H9 (cell line): ENCODE measurements at regions not wholly inside any gene's neighbourhood (a gene's known extent, or its start where the extent isn't known, plus 50 kb on each side); places are given as distances from the start of the nearest gene placed in this dataset.

ENCODE experiments used
- DNase-seq: peaks from one replicate; pipeline ENCODE4 v3.0.0-alpha.2; 2017
- H2AFZ ChIP-seq: one replicate; pipeline ENCODE4 v1.6.1; 2013; ENCODE audit warnings: mild to moderate bottlenecking, low read length, control low read depth, moderate library complexity
- H2AK5ac ChIP-seq: 2 replicates; pipeline ENCODE4 v1.6.1; 2013; ENCODE audit warnings: low read length, control low read depth, mixed read lengths; ENCODE audit not compliant: insufficient read length
- H2BK120ac ChIP-seq: one replicate; pipeline ENCODE4 v1.6.1; 2013; ENCODE audit warnings: low read depth, mild to moderate bottlenecking, low read length, control low read depth, inconsistent platforms; ENCODE audit not compliant: poor library complexity, severe bottlenecking
- H2BK12ac ChIP-seq: 2 replicates; pipeline ENCODE4 v1.6.1; 2013; ENCODE audit warnings: low read length, control low read depth, mixed read lengths, low read depth; ENCODE audit not compliant: insufficient read length
- H2BK15ac ChIP-seq: 2 replicates; pipeline ENCODE4 v1.6.1; 2013; ENCODE audit warnings: low read depth, low read length, control low read depth
- H2BK20ac ChIP-seq: one replicate; pipeline ENCODE4 v1.6.1; 2013; ENCODE audit warnings: low read depth, mild to moderate bottlenecking, low read length, control low read depth, inconsistent platforms; ENCODE audit not compliant: poor library complexity, severe bottlenecking
- H2BK5ac ChIP-seq: 2 replicates; pipeline ENCODE4 v1.6.1; 2013; ENCODE audit warnings: low read length, control low read depth, mixed read lengths; ENCODE audit not compliant: insufficient read length
- H3K14ac ChIP-seq: 2 replicates; pipeline ENCODE4 v1.6.1; 2013; ENCODE audit warnings: low read length, control low read depth; ENCODE audit not compliant: insufficient read depth
- H3K18ac ChIP-seq: 2 replicates; pipeline ENCODE4 v1.6.1; 2013; ENCODE audit warnings: low read depth, mild to moderate bottlenecking, mixed read lengths, low read length, control low read depth; ENCODE audit not compliant: insufficient read length
- H3K23ac ChIP-seq: 2 replicates; pipeline ENCODE4 v1.6.1; 2013; ENCODE audit warnings: low read length, control low read depth, mixed read lengths, low read depth; ENCODE audit not compliant: insufficient read length
- H3K23me2 ChIP-seq: 2 replicates; pipeline ENCODE4 v1.6.1; 2013; ENCODE audit warnings: low read depth, mild to moderate bottlenecking, mixed read lengths, low read length, control low read depth; ENCODE audit not compliant: insufficient read length, poor library complexity, severe bottlenecking
- H3K27ac ChIP-seq: 2 replicates; pipeline ENCODE4 v1.5.1; 2013; ENCODE audit warnings: low read length, control low read depth, mixed read lengths, low read depth; ENCODE audit not compliant: insufficient read length
- H3K27me3 ChIP-seq: 2 replicates; pipeline ENCODE4 v1.6.1; 2013; ENCODE audit warnings: low read length, control low read depth, inconsistent platforms; ENCODE audit not compliant: insufficient read depth
- H3K4ac ChIP-seq: 2 replicates; pipeline ENCODE4 v1.6.1; 2013; ENCODE audit warnings: low read depth, mild to moderate bottlenecking, control low read depth, inconsistent platforms, low read length, moderate library complexity
- H3K4me1 ChIP-seq: 2 replicates; pipeline ENCODE4 v1.6.1; 2013; ENCODE audit warnings: low read length, control low read depth, inconsistent platforms; ENCODE audit not compliant: insufficient read depth
- H3K4me2 ChIP-seq: 2 replicates; pipeline ENCODE4 v1.6.1; 2013; ENCODE audit warnings: low read length, control low read depth, mixed read lengths; ENCODE audit not compliant: insufficient read length, insufficient read depth
- H3K56ac ChIP-seq: 2 replicates; pipeline ENCODE4 v1.6.1; 2013; ENCODE audit warnings: low read depth, mild to moderate bottlenecking, mixed read lengths, low read length, control low read depth; ENCODE audit not compliant: insufficient read length
- H3K79me1 ChIP-seq: 2 replicates; pipeline ENCODE4 v1.6.1; 2013; ENCODE audit warnings: low read depth, mild to moderate bottlenecking, moderate library complexity, low read length, control low read depth, inconsistent platforms; ENCODE audit not compliant: insufficient read depth, poor library complexity, severe bottlenecking
- H3K79me2 ChIP-seq: 2 replicates; pipeline ENCODE4 v1.6.1; 2013; ENCODE audit warnings: low read length, control low read depth, inconsistent platforms; ENCODE audit not compliant: insufficient read depth
- H3K9ac ChIP-seq: 2 replicates; pipeline ENCODE4 v1.6.1; 2013; ENCODE audit warnings: low read length, control low read depth, mixed read lengths; ENCODE audit not compliant: insufficient read length; ENCODE audit errors: extremely low read depth
- H3K9me3 ChIP-seq: one replicate; pipeline ENCODE4 v1.6.1; 2013; ENCODE audit warnings: low read depth, low read length, inconsistent platforms; ENCODE audit not compliant: control insufficient read depth
- H3T11ph ChIP-seq: one replicate; pipeline ENCODE4 v1.6.1; 2013; ENCODE audit warnings: mild to moderate bottlenecking, low read length, control low read depth, inconsistent platforms
- H4K20me1 ChIP-seq: one replicate; pipeline ENCODE4 v1.6.1; 2013; ENCODE audit not compliant: control insufficient read depth, insufficient read length, insufficient read depth
- H4K5ac ChIP-seq: 2 replicates; pipeline ENCODE4 v1.6.1; 2013; ENCODE audit warnings: low read depth, mild to moderate bottlenecking, mixed read lengths, low read length, control low read depth; ENCODE audit not compliant: insufficient read length
- H4K8ac ChIP-seq: replicated peaks from 2 replicates; pipeline ENCODE4 v1.6.1; 2013; ENCODE audit warnings: low read length, control low read depth, mixed read lengths, low read depth; ENCODE audit not compliant: insufficient read length
- H4K91ac ChIP-seq: 2 replicates; pipeline ENCODE4 v1.6.1; 2013; ENCODE audit warnings: low read depth, mild to moderate bottlenecking, moderate library complexity, mixed read lengths, low read length, control low read depth; ENCODE audit not compliant: insufficient read length
- H3K27ac Mint-ChIP-seq, 3 experiments: 2 replicates in 2 of 3; 3 replicates in 1 of 3; pipeline ENCODE4 v1.8.0; 2020 to 2021; ENCODE audit warnings: mixed read lengths in 3 of 3, mild to moderate bottlenecking in 1 of 3, moderate library complexity in 1 of 3
- H3K27me3 Mint-ChIP-seq: 2 replicates; pipeline ENCODE4 v1.8.0; 2021; ENCODE audit warnings: low read depth, mild to moderate bottlenecking, moderate library complexity, mixed read lengths
- H3K36me3 Mint-ChIP-seq, 3 experiments: 2 replicates in 2 of 3; 3 replicates in 1 of 3; pipeline ENCODE4 v1.8.0; 2020 to 2021; ENCODE audit warnings: low read depth in 3 of 3, mixed read lengths in 3 of 3; ENCODE audit not compliant: insufficient read depth in 1 of 3
- H3K4me1 Mint-ChIP-seq, 2 experiments: 2 replicates each; pipeline ENCODE4 v1.8.0; 2020; ENCODE audit warnings: mixed read lengths in 2 of 2
- H3K4me3 Mint-ChIP-seq, 2 experiments: 2 replicates in 1 of 2; 3 replicates in 1 of 2; pipeline ENCODE4 v1.8.0; 2020 to 2021; ENCODE audit warnings: mild to moderate bottlenecking in 2 of 2, mixed read lengths in 2 of 2, moderate library complexity in 1 of 2
- H3K9me3 Mint-ChIP-seq, 2 experiments: 2 replicates in 1 of 2; 3 replicates in 1 of 2; pipeline ENCODE4 v1.8.0; 2020; ENCODE audit warnings: mild to moderate bottlenecking in 2 of 2, mixed read lengths in 2 of 2, moderate library complexity in 1 of 2
- CTCF ChIP-seq: fragments of 200-600 bp; sonication (generic); conservative IDR thresholded peaks from 3 replicates; pipeline ENCODE4 v1.8.0; 2021; ENCODE audit warnings: antibody characterized with exemption, mild to moderate bottlenecking
- WGBS: extraction: QIAGEN DNeasy Blood & Tissue Kit; methylation state at CpG from one replicate; pipeline ENCODE4 v1.1.7; 2013; ENCODE audit warnings: missing lambda C conversion rate, low lambda C conversion rate, mixed read lengths; ENCODE audit not compliant: insufficient read length; ENCODE audit errors: extremely low coverage; 5-methylcytosine and 5-hydroxymethylcytosine counted together

GRCh38 chr10:31679936-31680335 is 248.7 kb downstream of the ARHGAP12 start:
- Histone ChIP-seq H3K79me1 (no peaks in the 10 kb centered on the region), H3T11ph (no peak overlapping the region), H3K4ac (no peak overlapping the region), H4K20me1 (no peaks in the 10 kb centered on the region), H3K23me2 (no peaks in the 10 kb centered on the region), H3K14ac (no peak overlapping the region), H4K5ac (no peak overlapping the region), H3K9ac (no peak overlapping the region), H3K4me1 (no peaks in the 10 kb centered on the region; the same call in 1 of the 2 replicates), H3K18ac (no peak overlapping the region), H3K27me3 (no peaks in the 10 kb centered on the region), H2BK20ac (no peak overlapping the region), H3K23ac (no peak overlapping the region), H4K8ac (no peak overlapping the region), H2AK5ac (no peak overlapping the region), H2BK12ac (no peak overlapping the region), H3K56ac (no peak overlapping the region), H3K27ac (no peak overlapping the region), H2BK120ac (no peak overlapping the region), H2BK15ac (no peak overlapping the region), H2BK5ac (no peak overlapping the region), H4K91ac (no peak overlapping the region), H3K9me3 (peaks cover 16% of the 10 kb centered on the region), H3K79me2 (no peaks in the 10 kb centered on the region), H2AFZ (no peak overlapping the region), H3K4me2 (no peak overlapping the region)
- H3K4me1 Mint-ChIP-seq, result peaks cover 23% of the 10 kb centered on the region in 2 experiments
- no peak for DNase-seq
- H3K27ac Mint-ChIP-seq, result no peak overlapping the region
- H3K36me3 Mint-ChIP-seq, result peaks cover 17 to 48% (median 18%) of the 10 kb centered on the region in 3 experiments
- peaks cover 7% of the 10 kb centered on the region for H3K27me3 Mint-ChIP-seq
- WGBS, result no CpG with 5 or more reads among the region's 4 CpGs
- H3K9me3 Mint-ChIP-seq, result peaks cover 44 to 59% of the 10 kb centered on the region in 2 experiments
- H3K4me3 Mint-ChIP-seq, result no peak overlapping the region
- no peak for TF ChIP-seq CTCF
